NCI-H345 treated with DMSO at 0.1 percent for 48 hours (cell line): ENCODE measurements at regions not wholly inside any gene's neighbourhood (a gene's known extent, or its start where the extent isn't known, plus 50 kb on each side); places are given as distances from the start of the nearest gene placed in this dataset.

Source experiments
- DNase-seq: peaks from one replicate; lab custom pipeline; 2025; ENCODE audit not compliant: unreplicated experiment; lab: John Stamatoyannopoulos, UW

DNA sequence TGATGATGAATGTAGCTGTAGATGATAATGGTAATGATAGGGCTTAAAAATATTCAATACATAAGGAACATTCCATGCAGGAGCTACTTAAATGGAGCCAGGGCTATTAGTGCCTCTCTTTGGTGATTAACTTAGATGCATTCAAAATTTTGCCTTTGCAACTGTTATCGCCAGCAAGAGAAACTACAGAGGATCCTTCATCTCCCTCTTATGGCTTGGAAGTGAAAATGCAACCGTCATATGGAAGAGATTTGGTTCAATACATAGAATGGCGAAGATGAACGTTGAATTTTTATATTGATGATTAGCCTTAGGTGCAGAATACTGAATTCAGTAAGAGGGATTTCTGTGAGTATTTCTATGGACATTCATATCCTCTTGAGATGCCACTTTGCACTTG, 134.5 kb upstream of the NLGN4X start:
- DNase-seq = no peak

DNA sequence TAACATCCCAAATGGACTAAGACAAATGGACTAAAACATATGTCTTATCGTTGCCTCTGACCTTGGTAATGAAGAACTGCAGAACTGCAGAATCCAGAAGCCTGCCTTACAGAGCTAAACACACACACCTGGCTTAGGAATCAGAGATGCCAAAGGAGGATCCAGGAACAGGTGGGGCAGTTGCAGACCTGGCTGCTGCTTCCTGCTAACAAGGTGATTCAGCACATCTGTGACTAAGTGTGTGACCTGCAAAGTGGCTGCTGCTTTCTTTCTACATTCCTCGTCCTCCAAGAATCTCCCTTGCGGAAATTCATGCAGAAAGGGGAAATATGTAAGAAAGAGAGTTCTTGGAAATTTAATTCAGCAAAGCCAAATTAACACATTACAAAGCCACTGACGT, 96.8 kb upstream of the NLGN4X start:
- no peak for DNase-seq

DNA sequence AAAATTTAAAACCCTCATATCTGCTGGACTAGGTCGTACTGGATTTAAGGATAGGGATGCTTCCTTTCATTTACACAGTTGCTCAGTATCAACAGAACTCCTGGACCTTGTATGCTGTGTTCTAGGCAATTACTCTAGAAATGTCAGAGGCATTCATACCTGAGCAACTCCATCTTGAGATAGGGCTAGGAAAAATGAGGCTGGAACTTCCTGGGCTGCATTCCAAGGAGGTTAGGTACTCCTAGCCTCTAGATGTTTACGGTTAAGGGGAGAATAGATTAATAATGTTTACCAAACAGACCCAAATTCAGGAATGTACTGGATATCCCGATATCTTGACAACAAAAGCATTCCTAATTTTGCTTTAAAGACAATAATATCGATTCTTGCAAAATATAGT, 84.7 kb upstream of the NLGN4X start:
- no peak for DNase-seq

DNA sequence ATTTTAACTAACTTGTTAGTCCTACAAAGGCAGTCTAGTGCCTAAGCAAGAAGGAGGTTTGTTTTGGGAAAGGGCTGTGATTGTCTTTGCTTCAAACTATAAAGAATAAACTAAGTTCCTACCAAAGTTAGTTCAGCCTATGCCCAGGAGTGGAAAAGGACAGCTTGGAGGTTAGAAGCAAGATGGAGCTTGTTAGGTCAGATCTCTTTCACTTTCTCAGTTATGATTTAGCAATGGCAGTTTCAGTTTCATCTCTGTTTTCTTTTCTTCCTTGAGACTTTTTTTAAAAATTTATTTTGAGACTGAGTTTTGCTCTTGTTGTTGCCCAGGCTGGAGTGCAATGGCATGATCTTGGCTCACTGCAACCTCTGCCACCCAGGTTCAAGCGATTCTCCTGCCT, 82.9 kb upstream of the NLGN4X start:
- no peak for DNase-seq

DNA sequence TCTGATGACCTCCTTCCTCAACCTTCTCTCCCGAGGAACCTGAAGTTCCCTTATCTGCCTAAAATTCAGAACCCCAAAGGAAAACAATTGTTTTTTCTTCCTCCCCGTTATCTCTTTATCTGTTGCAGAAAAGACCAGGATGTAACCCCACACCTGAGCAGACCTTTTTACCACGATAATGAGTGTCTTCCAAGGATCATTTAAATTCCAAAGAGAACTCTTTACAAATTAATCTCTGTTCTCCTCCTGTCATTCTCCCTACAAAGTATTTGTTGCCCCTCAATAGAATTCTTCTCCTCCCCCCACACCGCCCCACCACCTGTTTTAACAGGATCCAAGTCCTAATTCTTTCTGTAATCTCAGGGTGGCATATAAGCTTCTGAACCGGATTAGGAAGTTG, 78.5 kb upstream of the NLGN4X start:
- DNase-seq = no peak

DNA sequence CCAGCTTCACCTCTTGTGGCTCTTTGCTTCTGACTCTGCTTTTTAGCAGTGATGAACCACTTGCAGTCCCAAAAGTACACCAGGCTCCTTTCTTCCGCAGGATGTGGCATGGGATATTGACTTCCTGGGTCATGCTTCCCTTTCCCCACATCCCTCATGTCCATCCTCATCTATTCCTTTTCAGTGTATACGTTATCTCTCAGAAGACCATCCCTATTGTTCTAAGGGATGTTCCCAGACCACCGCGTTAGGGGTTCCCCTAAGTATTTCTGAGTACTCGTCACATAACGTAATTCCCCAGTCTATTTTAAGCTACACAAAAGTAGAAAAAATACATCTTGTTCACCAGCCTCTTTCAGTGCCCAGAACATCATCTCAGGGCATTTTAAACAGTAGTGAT, 71.1 kb upstream of the NLGN4X start:
- no peak for DNase-seq

DNA sequence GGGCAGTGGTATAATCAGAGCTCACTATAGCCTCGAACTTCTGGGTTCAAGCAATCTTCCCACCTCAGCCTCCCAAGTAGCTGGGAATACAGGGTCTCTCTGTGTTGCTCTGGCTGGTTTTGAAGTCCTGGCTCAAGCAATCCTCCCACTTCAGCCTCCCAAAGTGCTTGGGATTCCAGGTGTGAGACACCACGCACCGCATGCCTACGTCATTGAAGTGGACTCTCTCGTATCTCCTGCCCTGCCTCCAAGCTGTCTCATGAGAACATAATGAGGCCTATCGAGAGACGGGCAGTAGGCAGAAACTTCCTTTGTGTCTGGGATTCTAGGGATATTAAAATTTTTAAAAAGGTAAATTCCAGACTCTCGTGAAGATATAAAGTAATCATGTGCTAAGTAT, 65.0 kb upstream of the NLGN4X start:
- no peak for DNase-seq

DNA sequence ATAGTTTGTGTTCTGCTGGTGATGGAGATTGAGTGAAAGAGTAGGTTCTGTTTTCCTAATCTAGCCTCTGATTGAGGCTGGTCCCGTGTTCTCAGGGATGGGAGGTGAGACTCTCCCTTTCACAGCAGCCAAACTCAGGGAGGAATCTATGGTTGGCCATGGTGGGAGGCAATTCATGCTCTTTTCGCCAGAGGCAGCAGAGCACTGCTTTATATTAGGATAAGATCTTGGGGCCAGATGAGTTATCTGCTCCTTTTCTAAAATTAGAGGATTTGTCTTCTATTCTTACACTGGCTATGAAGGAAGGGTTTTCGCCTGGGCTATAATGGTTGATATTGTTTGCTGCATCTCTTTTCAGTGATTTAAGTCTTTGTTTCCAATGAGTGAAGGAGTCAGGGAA, 63.9 kb upstream of the NLGN4X start:
- DNase-seq = no peak

DNA sequence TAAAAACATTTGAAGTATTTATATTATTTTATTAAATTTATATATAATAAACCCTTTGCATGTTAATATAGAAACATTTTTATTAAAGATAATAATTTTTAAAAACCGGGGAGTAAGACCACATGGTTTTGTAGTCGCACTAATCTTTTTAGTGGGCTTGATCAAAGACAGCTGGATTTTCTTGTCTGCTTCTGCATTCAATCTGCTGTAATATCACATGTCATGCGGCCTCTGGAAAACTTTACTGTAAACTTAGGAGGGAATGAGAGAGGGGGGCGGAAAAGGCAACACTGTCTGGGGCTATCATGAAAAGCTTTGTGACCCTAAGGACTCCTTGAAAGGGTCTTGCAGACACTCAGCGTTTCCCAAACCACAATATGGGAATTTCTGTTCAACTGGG, 62.8 kb upstream of the NLGN4X start:
- no peak for DNase-seq

DNA sequence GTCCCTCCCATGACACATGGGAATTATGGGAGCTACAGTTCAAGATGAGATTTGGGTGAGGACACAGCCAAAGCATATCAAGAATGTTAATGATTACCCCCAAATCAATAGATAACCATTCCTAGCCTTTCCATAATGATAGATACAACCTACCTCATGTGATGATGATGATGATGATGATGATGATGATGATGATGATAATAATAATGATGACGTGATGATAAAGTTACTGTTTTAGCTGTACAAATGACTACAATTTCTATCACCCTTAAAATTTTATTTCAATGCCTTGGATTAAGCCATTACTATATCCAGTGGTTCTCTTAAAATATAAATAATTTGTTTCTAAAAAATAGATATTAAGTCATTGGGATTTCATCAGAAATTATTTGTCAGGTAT, 55.2 kb upstream of the NLGN4X start:
- no peak for DNase-seq

DNA sequence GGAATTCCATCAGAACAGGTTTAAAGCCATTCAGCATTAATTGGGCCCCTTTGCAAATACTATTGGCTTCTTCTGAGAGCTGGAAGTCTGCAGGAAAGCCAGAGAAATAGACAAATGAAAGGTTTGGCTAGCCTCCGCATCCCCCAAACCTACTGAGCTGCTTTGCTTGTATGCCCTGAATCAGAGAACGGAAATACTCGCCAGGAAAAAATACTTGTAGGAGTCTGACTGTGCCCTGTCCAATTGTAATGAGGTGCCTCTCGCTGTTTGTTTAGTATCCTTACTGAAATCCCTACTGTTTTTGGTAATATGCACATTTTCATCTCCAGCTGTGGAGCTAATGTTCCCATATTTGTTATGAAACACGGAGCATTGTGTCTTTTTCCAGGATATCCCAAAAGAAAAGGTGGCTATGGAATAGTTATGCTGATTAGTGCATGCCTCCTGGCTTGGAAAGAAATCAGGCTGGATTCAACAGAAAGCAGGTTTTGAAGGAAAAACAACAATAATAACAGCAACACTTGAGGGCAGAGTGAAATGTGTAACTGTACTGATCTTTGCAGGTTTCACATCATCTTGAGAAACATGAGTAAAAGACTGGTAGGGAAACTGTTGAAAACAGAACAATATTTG, 50.7 kb upstream of the NLGN4X start:
- DNase-seq = no peak
